Thyroid gland (tissue), 4 donors: ENCODE measurements at regions not wholly inside any gene's neighbourhood (a gene's known extent, or its start where the extent isn't known, plus 50 kb on each side); places are given as distances from the start of the nearest gene placed in this dataset.

Experiments
- POLR2A ChIP-seq, 2 donors: fragments of 450-650 bp; IDR thresholded peaks; one replicate each; pipeline ENCODE4 v1.6.1; 2017; ENCODE audit warnings: antibody characterized with exemption in 2 of 2, mild to moderate bottlenecking in 2 of 2, moderate library complexity in 1 of 2
- TF ChIP-seq, protein P1 (sequence below), 6 experiments: fragments of 200-600 bp in 3 of 6; fragments of 450-650 bp in 3 of 6; sonication (generic) in 3 of 6; IDR thresholded peaks; one replicate each; pipeline ENCODE4 v1.5.1; 2016 to 2019; ENCODE audit warnings: antibody characterized with exemption in 6 of 6, mild to moderate bottlenecking in 2 of 6, inconsistent platforms in 1 of 6, moderate library complexity in 1 of 6

DNA sequence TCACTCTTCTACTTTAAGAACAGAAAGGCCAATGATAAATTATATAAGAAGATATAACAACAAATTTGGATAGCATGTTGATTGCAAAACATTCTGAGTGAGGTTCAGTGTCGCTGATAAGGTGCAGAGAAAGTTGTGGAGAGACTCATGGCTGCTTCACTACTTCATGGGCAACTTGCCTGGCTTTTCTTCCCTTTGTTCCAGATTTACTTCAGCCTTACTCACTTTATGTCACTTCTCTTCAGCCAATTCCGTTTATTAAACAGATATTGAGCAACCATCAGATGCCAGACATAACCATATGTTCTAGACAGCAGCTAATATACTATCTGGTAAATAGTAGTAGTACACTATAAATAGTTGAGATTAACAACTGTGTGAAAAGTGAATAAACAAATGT is 150.0 kb upstream of the CHL1 start:
- TF ChIP-seq, protein P1, sequence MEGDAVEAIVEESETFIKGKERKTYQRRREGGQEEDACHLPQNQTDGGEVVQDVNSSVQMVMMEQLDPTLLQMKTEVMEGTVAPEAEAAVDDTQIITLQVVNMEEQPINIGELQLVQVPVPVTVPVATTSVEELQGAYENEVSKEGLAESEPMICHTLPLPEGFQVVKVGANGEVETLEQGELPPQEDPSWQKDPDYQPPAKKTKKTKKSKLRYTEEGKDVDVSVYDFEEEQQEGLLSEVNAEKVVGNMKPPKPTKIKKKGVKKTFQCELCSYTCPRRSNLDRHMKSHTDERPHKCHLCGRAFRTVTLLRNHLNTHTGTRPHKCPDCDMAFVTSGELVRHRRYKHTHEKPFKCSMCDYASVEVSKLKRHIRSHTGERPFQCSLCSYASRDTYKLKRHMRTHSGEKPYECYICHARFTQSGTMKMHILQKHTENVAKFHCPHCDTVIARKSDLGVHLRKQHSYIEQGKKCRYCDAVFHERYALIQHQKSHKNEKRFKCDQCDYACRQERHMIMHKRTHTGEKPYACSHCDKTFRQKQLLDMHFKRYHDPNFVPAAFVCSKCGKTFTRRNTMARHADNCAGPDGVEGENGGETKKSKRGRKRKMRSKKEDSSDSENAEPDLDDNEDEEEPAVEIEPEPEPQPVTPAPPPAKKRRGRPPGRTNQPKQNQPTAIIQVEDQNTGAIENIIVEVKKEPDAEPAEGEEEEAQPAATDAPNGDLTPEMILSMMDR (IDR thresholded peaks at IDR 0.05), result no peak
- TF ChIP-seq POLR2A (IDR thresholded peaks at IDR 0.05), result no peak
